HUES48 (cell line): ENCODE measurements at regions not wholly inside any gene's neighbourhood (a gene's known extent, or its start where the extent isn't known, plus 50 kb on each side); places are given as distances from the start of the nearest gene placed in this dataset.

Source experiments
- H3K27ac ChIP-seq: one replicate; pipeline ENCODE4 v1.7.0; 2013; ENCODE audit warnings: low read depth, low read length, inconsistent platforms
- H3K27me3 ChIP-seq: 2 replicates; pipeline ENCODE4 v1.6.1; 2013; ENCODE audit warnings: mild to moderate bottlenecking, low read length; ENCODE audit not compliant: control insufficient read depth, insufficient read depth
- H3K36me3 ChIP-seq: 2 replicates; pipeline ENCODE4 v1.6.1; 2013; ENCODE audit warnings: low read length; ENCODE audit not compliant: control insufficient read depth, insufficient read depth
- H3K4me1 ChIP-seq: 2 replicates; pipeline ENCODE4 v1.6.1; 2013; ENCODE audit warnings: mild to moderate bottlenecking, low read length; ENCODE audit not compliant: control insufficient read depth, insufficient read depth
- H3K4me3 ChIP-seq: 2 replicates; pipeline ENCODE4 v1.5.1; 2013; ENCODE audit warnings: mild to moderate bottlenecking, low read depth, low read length
- H3K9ac ChIP-seq: 2 replicates; pipeline ENCODE4 v1.6.1; 2013; ENCODE audit warnings: mild to moderate bottlenecking, low read depth, low read length, moderate library complexity
- H3K9me3 ChIP-seq: 2 replicates; pipeline ENCODE4 v1.6.1; 2013; ENCODE audit warnings: low read length; ENCODE audit not compliant: control insufficient read depth, insufficient read depth

- H3K9ac ChIP-seq: no peak overlapping the region
- H3K4me1 ChIP-seq: no peaks in the 10 kb centered on the region
- no peak overlapping the region for H3K27ac ChIP-seq
- no peak overlapping the region for H3K4me3 ChIP-seq
- H3K27me3 ChIP-seq: no peaks in the 10 kb centered on the region
- H3K36me3 ChIP-seq: no peaks in the 10 kb centered on the region
- no peaks in the 10 kb centered on the region for H3K9me3 ChIP-seq
These were observed 316.2 kb upstream of the SHH start for GRCh38 chr7:156128496-156128895.

GRCh38 chr7:156127166-156128134, 315.2 kb upstream of the SHH start:
- no peaks in the 10 kb centered on the region for H3K27me3 ChIP-seq

GRCh38 chr7:156125841-156126730, 313.8 kb upstream of the SHH start:
- Histone ChIP-seq H3K9ac (no peak overlapping the region), H3K36me3 (no peaks in the 10 kb centered on the region), H3K4me1 (no peaks in the 10 kb centered on the region), H3K27me3 (no peaks in the 10 kb centered on the region), H3K9me3 (no peaks in the 10 kb centered on the region), H3K27ac (no peak overlapping the region), H3K4me3 (no peak overlapping the region)

More at GRCh38 chr7:156127166-156128134, 315.2 kb upstream of the SHH start:
- no peak overlapping the region for H3K4me3 ChIP-seq
- H3K9me3 ChIP-seq: no peaks in the 10 kb centered on the region
- no peaks in the 10 kb centered on the region for H3K4me1 ChIP-seq
- H3K9ac ChIP-seq: no peak overlapping the region
- no peak overlapping the region for H3K27ac ChIP-seq
- H3K36me3 ChIP-seq: no peaks in the 10 kb centered on the region

GRCh38 chr7:156124356-156124755, 312.1 kb upstream of the SHH start:
- no peak overlapping the region for H3K4me3 ChIP-seq
- H3K9me3 ChIP-seq: no peaks in the 10 kb centered on the region
- H3K36me3 ChIP-seq: no peaks in the 10 kb centered on the region
- no peak overlapping the region for H3K27ac ChIP-seq
- no peaks in the 10 kb centered on the region for H3K4me1 ChIP-seq
- H3K9ac ChIP-seq: no peak overlapping the region
- H3K27me3 ChIP-seq: no peaks in the 10 kb centered on the region

GRCh38 chr7:156123362-156123761, 311.1 kb upstream of the SHH start:
- no peak overlapping the region for H3K4me3 ChIP-seq
- H3K36me3 ChIP-seq: no peaks in the 10 kb centered on the region
- no peak overlapping the region for H3K9ac ChIP-seq
- H3K4me1 ChIP-seq: no peaks in the 10 kb centered on the region
- no peaks in the 10 kb centered on the region for H3K9me3 ChIP-seq
- no peaks in the 10 kb centered on the region for H3K27me3 ChIP-seq
- H3K27ac ChIP-seq: no peak overlapping the region

- Histone ChIP-seq H3K9me3 (no peaks in the 10 kb centered on the region), H3K4me1 (no peaks in the 10 kb centered on the region), H3K9ac (no peak overlapping the region), H3K36me3 (no peaks in the 10 kb centered on the region), H3K27me3 (no peaks in the 10 kb centered on the region), H3K27ac (no peak overlapping the region), H3K4me3 (no peak overlapping the region)
These were observed 310.6 kb upstream of the SHH start for GRCh38 chr7:156122752-156123354.

- Histone ChIP-seq H3K4me1 (no peaks in the 10 kb centered on the region), H3K36me3 (no peaks in the 10 kb centered on the region), H3K27ac (no peak overlapping the region), H3K4me3 (no peak overlapping the region), H3K9me3 (no peaks in the 10 kb centered on the region), H3K9ac (no peak overlapping the region), H3K27me3 (no peaks in the 10 kb centered on the region)
These were observed 309.7 kb upstream of the SHH start for GRCh38 chr7:156121956-156122355.

- Histone ChIP-seq H3K4me3 (no peak overlapping the region), H3K9me3 (no peaks in the 10 kb centered on the region), H3K36me3 (no peaks in the 10 kb centered on the region), H3K27ac (no peak overlapping the region), H3K27me3 (no peaks in the 10 kb centered on the region), H3K4me1 (no peaks in the 10 kb centered on the region), H3K9ac (no peak overlapping the region)
These were observed 309.2 kb upstream of the SHH start for GRCh38 chr7:156121434-156121833.

GRCh38 chr7:156120552-156120951, 308.3 kb upstream of the SHH start:
- Histone ChIP-seq H3K27me3 (no peaks in the 10 kb centered on the region), H3K36me3 (no peaks in the 10 kb centered on the region), H3K4me1 (no peaks in the 10 kb centered on the region), H3K27ac (no peak overlapping the region), H3K4me3 (no peak overlapping the region), H3K9me3 (no peaks in the 10 kb centered on the region), H3K9ac (no peak overlapping the region)

GRCh38 chr7:156119771-156120170, 307.5 kb upstream of the SHH start:
- no peaks in the 10 kb centered on the region for H3K36me3 ChIP-seq
- H3K9ac ChIP-seq: no peak overlapping the region
- no peaks in the 10 kb centered on the region for H3K4me1 ChIP-seq
- no peaks in the 10 kb centered on the region for H3K27me3 ChIP-seq
- no peaks in the 10 kb centered on the region for H3K9me3 ChIP-seq
- no peak overlapping the region for H3K27ac ChIP-seq
- no peak overlapping the region for H3K4me3 ChIP-seq
